A673 (cell line): ENCODE measurements at regions not wholly inside any gene's neighbourhood (a gene's known extent, or its start where the extent isn't known, plus 50 kb on each side); places are given as distances from the start of the nearest gene placed in this dataset.

ENCODE experiments used
- EZH2 ChIP-seq: fragments of 200-600 bp; sonication (generic); IDR thresholded peaks from 2 replicates; pipeline ENCODE4 v1.6.1; 2017; ENCODE audit warnings: borderline replicate concordance, low read depth, mild to moderate bottlenecking, mixed read lengths, antibody characterized with exemption, low read length; ENCODE audit not compliant: poor library complexity, severe bottlenecking
- TF ChIP-seq, protein P1 (sequence below): fragments of 300-800, 200-600 bp; sonication (generic); conservative IDR thresholded peaks from 2 replicates; pipeline ENCODE4 v1.5.1; 2017; ENCODE audit warnings: low read depth, mild to moderate bottlenecking, antibody characterized with exemption, low read length, moderate library complexity, mixed read lengths

DNA sequence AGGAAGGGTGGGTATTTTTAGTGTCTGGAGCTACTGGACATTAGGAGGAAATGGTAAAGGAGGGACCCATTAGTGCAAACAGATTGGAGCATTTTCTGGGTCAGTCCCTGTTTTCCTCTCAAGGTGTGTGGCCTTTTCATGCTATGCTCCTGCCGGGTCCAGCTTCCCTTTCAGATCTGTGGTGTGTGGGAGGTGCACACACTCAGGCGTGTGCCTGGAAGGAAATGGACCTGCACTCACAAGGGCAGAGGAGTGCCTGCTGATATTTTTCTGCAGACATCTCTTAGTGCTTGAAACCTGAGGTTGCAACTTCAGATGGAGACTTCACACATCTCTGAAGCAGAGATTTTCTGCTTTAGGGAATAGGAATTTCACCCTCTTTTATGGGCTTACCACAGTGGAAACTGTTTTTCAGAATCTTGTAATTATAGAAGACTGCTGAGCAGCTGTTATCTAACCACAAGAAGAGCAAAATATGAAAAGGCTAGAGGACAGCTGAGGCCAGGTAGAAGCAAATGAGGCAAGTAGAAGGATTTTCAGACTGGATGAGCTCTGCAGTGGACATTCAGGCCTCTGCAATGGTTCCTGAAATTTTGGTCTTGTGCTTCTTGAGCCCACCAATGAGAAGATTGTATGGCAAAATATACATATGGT lies 764.3 kb downstream of the QKI start:
- TF ChIP-seq, protein P1, sequence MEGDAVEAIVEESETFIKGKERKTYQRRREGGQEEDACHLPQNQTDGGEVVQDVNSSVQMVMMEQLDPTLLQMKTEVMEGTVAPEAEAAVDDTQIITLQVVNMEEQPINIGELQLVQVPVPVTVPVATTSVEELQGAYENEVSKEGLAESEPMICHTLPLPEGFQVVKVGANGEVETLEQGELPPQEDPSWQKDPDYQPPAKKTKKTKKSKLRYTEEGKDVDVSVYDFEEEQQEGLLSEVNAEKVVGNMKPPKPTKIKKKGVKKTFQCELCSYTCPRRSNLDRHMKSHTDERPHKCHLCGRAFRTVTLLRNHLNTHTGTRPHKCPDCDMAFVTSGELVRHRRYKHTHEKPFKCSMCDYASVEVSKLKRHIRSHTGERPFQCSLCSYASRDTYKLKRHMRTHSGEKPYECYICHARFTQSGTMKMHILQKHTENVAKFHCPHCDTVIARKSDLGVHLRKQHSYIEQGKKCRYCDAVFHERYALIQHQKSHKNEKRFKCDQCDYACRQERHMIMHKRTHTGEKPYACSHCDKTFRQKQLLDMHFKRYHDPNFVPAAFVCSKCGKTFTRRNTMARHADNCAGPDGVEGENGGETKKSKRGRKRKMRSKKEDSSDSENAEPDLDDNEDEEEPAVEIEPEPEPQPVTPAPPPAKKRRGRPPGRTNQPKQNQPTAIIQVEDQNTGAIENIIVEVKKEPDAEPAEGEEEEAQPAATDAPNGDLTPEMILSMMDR: no peak
- no peak for TF ChIP-seq EZH2
